B cell (primary cell): ENCODE measurements at regions not wholly inside any gene's neighbourhood (a gene's known extent, or its start where the extent isn't known, plus 50 kb on each side); places are given as distances from the start of the nearest gene placed in this dataset.

Experiments used
- ATAC-seq: fragments of 200-7000 bp; cut with Tn5 transposase; one replicate; pipeline ENCODE4 v1.10.0; 2021; ENCODE audit warnings: low read depth, mild to moderate bottlenecking, moderate number of reproducible peaks, moderate library complexity
- CTCF ChIA-PET: fragments of 350-600 bp; sonication (Branson Sonifier 250); formaldehyde crosslinking; loops from one replicate; lab custom pipeline; 2021; ENCODE audit warnings: antibody characterized with exemption, inconsistent platforms; lab: Charles Lee
- POLR2A ChIA-PET: fragments of 350-600 bp; sonication (Branson Sonifier 250); formaldehyde crosslinking; loops from one replicate; lab custom pipeline; 2021; ENCODE audit warnings: antibody characterized with exemption; lab: Charles Lee
- DNase-seq: peaks from one replicate; pipeline ENCODE4 v3.0.0; 2013
- H2AFZ ChIP-seq: 2 replicates; pipeline ENCODE4 v1.6.1; 2012; ENCODE audit warnings: mild to moderate bottlenecking, low read depth, low read length; ENCODE audit not compliant: insufficient read depth, poor library complexity, severe bottlenecking
- H3K27ac ChIP-seq, 2 donors: 1 replicate in 1 of 2; 2 replicates in 1 of 2; pipeline ENCODE4 v1.5.1; 2012 to 2013; ENCODE audit warnings: low read length in 2 of 2, mild to moderate bottlenecking in 2 of 2, moderate library complexity in 1 of 2
- H3K27me3 ChIP-seq, 4 experiments: fragments of 200-600 bp in 1 of 4; sonication (generic) in 1 of 4; replicated peaks in 1 of 4; 1 replicate in 2 of 4; 2 replicates in 2 of 4; pipeline versions ENCODE4 v1.6.1 to v1.7.0; 2013 to 2016; ENCODE audit warnings: low read length in 3 of 4, mild to moderate bottlenecking in 2 of 4, mixed read lengths in 1 of 4, moderate library complexity in 1 of 4; ENCODE audit not compliant: insufficient read depth in 4 of 4, control insufficient read depth in 3 of 4; ENCODE audit errors: control extremely low read depth in 1 of 4
- H3K36me3 ChIP-seq, 2 experiments: replicated peaks in 1 of 2; 1 replicate in 1 of 2; 2 replicates in 1 of 2; pipeline versions ENCODE4 v1.6.1 to v1.7.1; 2013; ENCODE audit warnings: low read length in 1 of 2; ENCODE audit not compliant: insufficient read depth in 2 of 2, control insufficient read depth in 1 of 2; ENCODE audit errors: control extremely low read depth in 1 of 2, extremely low read depth in 1 of 2
- H3K4me1 ChIP-seq, 2 donors: fragments of 200-600 bp in 1 of 2; sonication (generic) in 1 of 2; 1 replicate in 1 of 2; 2 replicates in 1 of 2; pipeline versions ENCODE4 v1.5.1 to v1.6.1; 2013 to 2017; ENCODE audit warnings: low read length in 2 of 2; ENCODE audit not compliant: control insufficient read depth in 2 of 2, insufficient read depth in 2 of 2
- H3K4me2 ChIP-seq: replicated peaks from 2 replicates; pipeline ENCODE3; 2012; ENCODE audit warnings: mild to moderate bottlenecking, low read depth, low read length; ENCODE audit not compliant: poor library complexity, severe bottlenecking
- H3K4me3 ChIP-seq, 5 experiments: fragments of 200-600 bp in 1 of 5; sonication (generic) in 1 of 5; 1 replicate in 3 of 5; 2 replicates in 2 of 5; pipeline versions ENCODE4 v1.5.1 to v1.7.0; 2011 to 2016; ENCODE audit warnings: low read length in 4 of 5, mild to moderate bottlenecking in 4 of 5, low read depth in 2 of 5, control low read depth in 1 of 5, moderate library complexity in 1 of 5; ENCODE audit not compliant: insufficient read depth in 1 of 5; ENCODE audit errors: control extremely low read depth in 1 of 5, extremely low read depth in 1 of 5
- H3K79me2 ChIP-seq: fragments of 200-600 bp; sonication (generic); one replicate; pipeline ENCODE4 v1.6.0; 2016; ENCODE audit warnings: low read length; ENCODE audit not compliant: control insufficient read depth, insufficient read depth
- H3K9ac ChIP-seq: fragments of 200-600 bp; sonication (generic); 2 replicates; pipeline ENCODE4 v1.6.1; 2017; ENCODE audit warnings: mild to moderate bottlenecking, low read length, moderate library complexity
- H3K9me3 ChIP-seq, 3 donors: one replicate each; pipeline versions ENCODE4 v1.6.1 to v1.7.1; 2013; ENCODE audit warnings: low read length in 2 of 3; ENCODE audit not compliant: control insufficient read depth in 2 of 3, insufficient read depth in 1 of 3; ENCODE audit errors: control extremely low read depth in 1 of 3
- H4K20me1 ChIP-seq: 2 replicates; pipeline ENCODE4 v1.6.0; 2012; ENCODE audit warnings: mild to moderate bottlenecking, low read length; ENCODE audit not compliant: insufficient read depth, control insufficient read depth, poor library complexity, severe bottlenecking
- H3K27ac Mint-ChIP-seq: one replicate; pipeline ENCODE4 v1.8.0; 2021; ENCODE audit warnings: mixed read lengths
- H3K27me3 Mint-ChIP-seq: one replicate; pipeline ENCODE4 v1.8.0; 2021; ENCODE audit warnings: mixed read lengths
- H3K4me1 Mint-ChIP-seq: one replicate; pipeline ENCODE4 v1.8.0; 2021; ENCODE audit warnings: mixed read lengths
- H3K4me3 Mint-ChIP-seq: one replicate; pipeline ENCODE4 v1.8.0; 2021; ENCODE audit warnings: mixed read lengths
- H3K9me3 Mint-ChIP-seq: one replicate; pipeline ENCODE4 v1.8.0; 2022; ENCODE audit warnings: mixed read lengths; ENCODE audit not compliant: insufficient read depth
- CTCF ChIP-seq: fragments of 200-600 bp; IDR thresholded peaks from one replicate; pipeline ENCODE4 v1.8.0; 2022; ENCODE audit warnings: antibody characterized with exemption, mild to moderate bottlenecking
- EZH2 ChIP-seq: IDR thresholded peaks from 2 replicates; pipeline ENCODE4 v1.6.1; 2012; ENCODE audit warnings: borderline replicate concordance, low read depth, mild to moderate bottlenecking, moderate library complexity, low read length; ENCODE audit not compliant: insufficient read depth, poor library complexity, severe bottlenecking
- WGBS: methylation state at CpG from one replicate; pipeline ENCODE4 v1.1.5; 2013; ENCODE audit warnings: missing lambda C conversion rate; ENCODE audit not compliant: insufficient coverage; 5-methylcytosine and 5-hydroxymethylcytosine counted together
- intact Hi-C: fragments of 100-400 bp; cut with micrococcal nuclease; formaldehyde crosslinking; loops from one replicate; pipeline ENCODE4 v1.10.0; 2022

DNA sequence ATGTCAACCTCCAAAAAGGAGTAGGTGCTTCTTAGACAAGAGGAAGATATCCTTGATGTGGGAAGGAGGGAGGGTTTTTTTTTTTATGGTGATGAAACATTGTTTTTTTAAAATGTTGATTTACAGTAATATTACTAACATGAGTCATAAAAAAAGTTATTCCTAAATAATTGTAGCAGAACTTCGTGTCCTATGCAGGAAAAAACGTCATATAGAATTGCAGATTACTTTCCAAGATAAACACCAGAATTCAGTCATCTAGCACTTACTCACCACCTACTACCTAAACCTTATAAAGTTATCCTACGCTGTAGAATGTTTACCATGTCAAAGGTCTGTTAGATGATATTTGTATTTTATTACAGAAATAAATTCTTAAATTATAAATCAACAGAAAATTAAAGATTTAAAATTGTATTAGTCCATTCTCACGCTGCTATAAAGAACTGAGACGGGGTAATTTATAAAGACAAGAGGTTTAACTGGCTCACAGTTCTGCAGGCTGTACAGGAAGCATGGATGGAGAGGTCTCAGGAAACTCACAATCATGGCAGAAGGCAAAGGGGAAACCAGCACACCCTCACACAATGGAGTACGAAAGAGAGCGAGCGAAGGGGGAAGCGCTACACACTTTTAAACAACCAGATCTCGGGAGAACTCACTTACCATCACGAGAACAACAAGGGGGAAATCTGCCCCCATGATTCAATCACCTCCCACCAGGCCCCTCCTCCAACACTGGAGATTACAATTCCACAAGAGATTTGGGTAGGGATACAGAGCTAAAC, 105.2 kb upstream of the NEBL start:
- peaks cover 0 to 4% (median 0%) of the 10 kb centered on the region in 3 donors for H3K9me3 ChIP-seq
- no peak overlapping the region for H3K27ac Mint-ChIP-seq
- TF ChIP-seq CTCF, result no peak
- H2AFZ ChIP-seq, result no peak overlapping the region
- ChIA-PET CTCF (no interaction called here), POLR2A (no interaction called here)
- H3K27me3 Mint-ChIP-seq, result peaks cover 6% of the 10 kb centered on the region
- intact Hi-C loops, result no loop called here
- no peaks in the 10 kb centered on the region for H3K36me3 ChIP-seq
- H3K4me1 Mint-ChIP-seq, result no peaks in the 10 kb centered on the region
- H3K4me3 ChIP-seq, result no peak overlapping the region
- H3K9ac ChIP-seq, result no peak overlapping the region
- no peak overlapping the region for H3K4me2 ChIP-seq
- H3K27ac ChIP-seq, result no peak overlapping the region
- ATAC-seq, result no peak
- no peak for DNase-seq
- H3K4me3 Mint-ChIP-seq, result no peak overlapping the region
- H4K20me1 ChIP-seq, result no peaks in the 10 kb centered on the region
- no peaks in the 10 kb centered on the region for H3K4me1 ChIP-seq
- no peaks in the 10 kb centered on the region for H3K9me3 Mint-ChIP-seq
- no peaks in the 10 kb centered on the region for H3K27me3 ChIP-seq
- no peaks in the 10 kb centered on the region for H3K79me2 ChIP-seq
- WGBS, result no CpG with 5 or more reads among the region's 11 CpGs

- H3K27me3 ChIP-seq, result no peaks in the 10 kb centered on the region
- peaks cover 0 to 4% (median 0%) of the 10 kb centered on the region in 3 donors for H3K9me3 ChIP-seq
- no peaks in the 10 kb centered on the region for H4K20me1 ChIP-seq
- no peak overlapping the region for H3K27ac ChIP-seq
- POLR2A ChIA-PET, result no interaction called here
- no peak overlapping the region for H3K9ac ChIP-seq
- DNase-seq (no peak), ATAC-seq (no peak)
- no peak overlapping the region for H2AFZ ChIP-seq
- no peaks in the 10 kb centered on the region for H3K4me1 ChIP-seq
- no peak overlapping the region for H3K4me3 ChIP-seq
- no peaks in the 10 kb centered on the region for H3K36me3 ChIP-seq
- H3K27me3 Mint-ChIP-seq, result peaks cover 6% of the 10 kb centered on the region
- TF ChIP-seq EZH2 (no peak), CTCF (no peak)
- H3K79me2 ChIP-seq, result no peaks in the 10 kb centered on the region
- H3K4me1 Mint-ChIP-seq, result no peaks in the 10 kb centered on the region
- no peak overlapping the region for H3K4me3 Mint-ChIP-seq
- no peak overlapping the region for H3K4me2 ChIP-seq
- intact Hi-C loops, result no loop called here
- WGBS, result 95% methylated on average over 5 of the region's 11 CpGs
- CTCF ChIA-PET, result no interaction called here
- no peaks in the 10 kb centered on the region for H3K9me3 Mint-ChIP-seq
- no peak overlapping the region for H3K27ac Mint-ChIP-seq
Measured at GRCh38 chr10:20999699-21000098, 102.6 kb upstream of the NEBL start.
